ENCODE measurements at regions not wholly inside any gene's neighbourhood (a gene's known extent, or its start where the extent isn't known, plus 50 kb on each side); places are given as distances from the start of the nearest gene placed in this dataset.

- POLR2A ChIA-PET, result no interaction called here
- CTCF ChIA-PET, result no interaction called here
- no peak overlapping the region for H3K27ac ChIP-seq (ENCODE audit: extremely low read depth, low read depth, low read length)
- TF ChIP-seq ZBTB48 (tag by site-specific recombination; IDR thresholded peaks at IDR 0.05) (no peak), ZNF596 (tag by site-specific recombination; IDR thresholded peaks at IDR 0.05) (no peak), ZBTB26 (tag by site-specific recombination; optimal IDR thresholded peaks at IDR 0.05) (no peak), HIC1 (tag by site-specific recombination; IDR thresholded peaks at IDR 0.05) (no peak), HOXC10 (CRISPR knock-in tag; IDR thresholded peaks at IDR 0.05) (no peak), SETDB1 (IDR thresholded peaks at IDR 0.05; ENCODE audit: insufficient read length, low read length) (no peak), ZNF530 (tag by site-specific recombination; IDR thresholded peaks at IDR 0.05; ENCODE audit: low read depth) (no peak), ZNF776 (tag by site-specific recombination; IDR thresholded peaks at IDR 0.05; ENCODE audit: borderline replicate concordance) (no peak), ZNF19 (tag by site-specific recombination; IDR thresholded peaks at IDR 0.05; ENCODE audit: low read depth) (no peak), ZSCAN23 (tag by site-specific recombination; IDR thresholded peaks at IDR 0.05) (no peak), TRIM28 (IDR thresholded peaks at IDR 0.05; ENCODE audit: borderline replicate concordance, low read length) (no peak), ZNF324 (tag by site-specific recombination; IDR thresholded peaks at IDR 0.05) (no peak), TSHZ1 (tag by site-specific recombination; IDR thresholded peaks at IDR 0.05; ENCODE audit: borderline replicate concordance) (no peak), ZNF341 (tag by site-specific recombination; IDR thresholded peaks at IDR 0.05; ENCODE audit: low read depth) (no peak)
- H3K36me3 ChIP-seq (ENCODE audit: control insufficient read depth in 2 of 2, insufficient read depth in 1 of 2, low read length in 2 of 2), result no peaks in the 10 kb centered on the region
- H3K4me1 ChIP-seq (ENCODE audit: control insufficient read depth, insufficient read depth, low read length), result no peaks in the 10 kb centered on the region
- H3K4me3 ChIP-seq (ENCODE audit: low read depth, low read length), result no peak overlapping the region
- H3K9me3 ChIP-seq (ENCODE audit: control insufficient read depth, insufficient read depth, low read depth, low read length), result no peaks in the 10 kb centered on the region
These were observed 271.0 kb upstream of the RIOK2 start for GRCh38 chr5:97454015-97454414.

- H3K4me1 ChIP-seq (ENCODE audit: control insufficient read depth, insufficient read depth, low read length), result no peaks in the 10 kb centered on the region
- ChIA-PET POLR2A (no interaction called here), CTCF (interaction anchor here (0.6 kb wide), 1 partner anchor 799 kb away, joined by 3 read pairs; no protein-coding TSS in a partner anchor)
- TF ChIP-seq ZNF785 (tag by site-specific recombination; IDR thresholded peaks at IDR 0.05) (no peak), BCL11B (tag by site-specific recombination; IDR thresholded peaks at IDR 0.05; ENCODE audit: low read depth) (no peak), ZNF366 (tag by site-specific recombination; conservative IDR thresholded peaks at IDR 0.05) (no peak), ZNF266 (tag by site-specific recombination; IDR thresholded peaks at IDR 0.05; ENCODE audit: low read depth) (no peak), ZNF521 (tag by site-specific recombination; IDR thresholded peaks at IDR 0.05) (no peak), ELK4 (IDR thresholded peaks at IDR 0.05; ENCODE audit: borderline replicate concordance, low read depth, low read length) (no peak), REPIN1 (tag by site-specific recombination; IDR thresholded peaks at IDR 0.05; ENCODE audit: low read depth) (no peak), ZFP41 (tag by site-specific recombination; IDR thresholded peaks at IDR 0.05; ENCODE audit: borderline replicate concordance) (no peak), ZBTB17 (tag by site-specific recombination; IDR thresholded peaks at IDR 0.05) (no peak), BCL11A (tag by site-specific recombination; IDR thresholded peaks at IDR 0.05; ENCODE audit: low read depth) (no peak), ZNF280D (tag by site-specific recombination; IDR thresholded peaks at IDR 0.05) (no peak), TCF7L2 (IDR thresholded peaks at IDR 0.05; ENCODE audit: borderline replicate concordance, low read depth, low read length) (no peak)
These were observed 272.9 kb upstream of the RIOK2 start for GRCh38 chr5:97455996-97456395.

More at GRCh38 chr5:97455996-97456395, 272.9 kb upstream of the RIOK2 start:
- no peaks in the 10 kb centered on the region for H3K36me3 ChIP-seq (ENCODE audit: control insufficient read depth in 2 of 2, insufficient read depth in 1 of 2, low read length in 2 of 2)
- no peak overlapping the region for H3K27ac ChIP-seq (ENCODE audit: extremely low read depth, low read depth, low read length)
- H3K9me3 ChIP-seq (ENCODE audit: control insufficient read depth, insufficient read depth, low read depth, low read length), result no peaks in the 10 kb centered on the region
- H3K4me3 ChIP-seq (ENCODE audit: low read depth, low read length), result no peak overlapping the region
